ENCODE measurements at regions not wholly inside any gene's neighbourhood (a gene's known extent, or its start where the extent isn't known, plus 50 kb on each side); places are given as distances from the start of the nearest gene placed in this dataset.

DNA sequence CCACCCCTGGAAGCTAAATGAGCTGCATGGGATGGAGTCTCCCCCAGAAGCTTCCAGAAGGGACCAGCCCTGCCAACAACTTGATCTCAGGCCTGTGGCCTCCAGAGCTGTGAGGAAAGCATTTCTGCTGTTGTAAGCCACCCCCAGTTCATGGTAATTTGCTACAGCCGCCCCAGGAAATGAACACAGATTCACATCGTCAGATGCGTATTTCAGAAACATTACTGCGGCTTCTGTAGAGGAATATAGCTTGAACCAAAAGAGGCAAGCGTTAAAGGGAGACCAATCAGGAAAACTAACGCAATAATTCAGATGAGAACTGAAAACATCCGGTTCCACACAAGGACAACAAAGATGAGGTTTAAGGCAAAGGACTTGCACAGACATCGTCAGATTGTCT is 128.4 kb upstream of the TBL1X start:
- H3K4me3 ChIP-seq (ENCODE audit: low read depth, low read length) = no peak overlapping the region
- TF ChIP-seq, protein P1, sequence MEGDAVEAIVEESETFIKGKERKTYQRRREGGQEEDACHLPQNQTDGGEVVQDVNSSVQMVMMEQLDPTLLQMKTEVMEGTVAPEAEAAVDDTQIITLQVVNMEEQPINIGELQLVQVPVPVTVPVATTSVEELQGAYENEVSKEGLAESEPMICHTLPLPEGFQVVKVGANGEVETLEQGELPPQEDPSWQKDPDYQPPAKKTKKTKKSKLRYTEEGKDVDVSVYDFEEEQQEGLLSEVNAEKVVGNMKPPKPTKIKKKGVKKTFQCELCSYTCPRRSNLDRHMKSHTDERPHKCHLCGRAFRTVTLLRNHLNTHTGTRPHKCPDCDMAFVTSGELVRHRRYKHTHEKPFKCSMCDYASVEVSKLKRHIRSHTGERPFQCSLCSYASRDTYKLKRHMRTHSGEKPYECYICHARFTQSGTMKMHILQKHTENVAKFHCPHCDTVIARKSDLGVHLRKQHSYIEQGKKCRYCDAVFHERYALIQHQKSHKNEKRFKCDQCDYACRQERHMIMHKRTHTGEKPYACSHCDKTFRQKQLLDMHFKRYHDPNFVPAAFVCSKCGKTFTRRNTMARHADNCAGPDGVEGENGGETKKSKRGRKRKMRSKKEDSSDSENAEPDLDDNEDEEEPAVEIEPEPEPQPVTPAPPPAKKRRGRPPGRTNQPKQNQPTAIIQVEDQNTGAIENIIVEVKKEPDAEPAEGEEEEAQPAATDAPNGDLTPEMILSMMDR (IDR thresholded peaks at IDR 0.05; ENCODE audit: borderline replicate concordance, insufficient read depth, low read depth, low read length) = no peak

DNA sequence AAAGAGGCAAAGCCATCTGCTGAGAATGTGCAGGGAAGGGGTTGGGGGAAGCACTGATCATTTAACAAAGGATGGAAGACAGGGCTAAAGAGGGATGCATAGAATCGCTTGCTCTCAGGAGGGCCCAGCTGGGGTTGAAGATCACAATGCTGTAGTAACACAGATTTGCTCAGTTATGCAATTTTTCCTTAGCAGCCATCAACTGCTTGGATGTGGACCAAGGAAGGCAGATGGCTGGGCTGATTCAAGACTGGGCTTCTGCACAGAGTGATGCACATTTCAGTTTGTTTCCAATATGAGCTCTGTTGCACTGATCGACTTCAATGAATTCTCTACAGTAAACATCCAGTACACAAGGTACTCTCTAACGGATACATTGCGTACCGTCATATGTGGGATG is 127.8 kb upstream of the TBL1X start:
- TF ChIP-seq, protein P1 (IDR thresholded peaks at IDR 0.05; ENCODE audit: borderline replicate concordance, insufficient read depth, low read depth, low read length) = no peak

DNA sequence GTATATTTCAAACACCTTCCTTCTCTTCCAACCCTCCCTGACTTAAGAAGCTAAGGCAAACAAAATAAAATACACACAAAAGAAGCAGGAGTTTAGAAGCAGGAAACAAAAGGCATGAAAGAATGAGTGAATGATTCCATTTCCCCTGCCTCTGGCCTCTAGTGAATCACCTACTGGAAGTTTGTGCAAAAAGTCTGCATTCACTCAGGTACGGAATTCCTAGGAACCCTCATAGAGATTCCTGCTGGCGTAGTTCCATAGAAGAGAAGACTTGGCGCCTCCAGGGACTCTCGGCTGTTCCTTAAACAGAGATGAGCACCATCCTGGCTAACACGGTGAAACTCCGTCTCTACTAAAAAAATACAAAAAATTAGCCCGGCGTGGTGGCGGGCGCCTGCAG is 125.9 kb upstream of the TBL1X start:
- no peak overlapping the region for H3K4me3 ChIP-seq (ENCODE audit: low read depth, low read length)
- TF ChIP-seq, protein P1 (IDR thresholded peaks at IDR 0.05; ENCODE audit: borderline replicate concordance, insufficient read depth, low read depth, low read length) = no peak

More for the DNA sequence above, 127.8 kb upstream of the TBL1X start:
- no peak overlapping the region for H3K4me3 ChIP-seq (ENCODE audit: low read depth, low read length)

DNA sequence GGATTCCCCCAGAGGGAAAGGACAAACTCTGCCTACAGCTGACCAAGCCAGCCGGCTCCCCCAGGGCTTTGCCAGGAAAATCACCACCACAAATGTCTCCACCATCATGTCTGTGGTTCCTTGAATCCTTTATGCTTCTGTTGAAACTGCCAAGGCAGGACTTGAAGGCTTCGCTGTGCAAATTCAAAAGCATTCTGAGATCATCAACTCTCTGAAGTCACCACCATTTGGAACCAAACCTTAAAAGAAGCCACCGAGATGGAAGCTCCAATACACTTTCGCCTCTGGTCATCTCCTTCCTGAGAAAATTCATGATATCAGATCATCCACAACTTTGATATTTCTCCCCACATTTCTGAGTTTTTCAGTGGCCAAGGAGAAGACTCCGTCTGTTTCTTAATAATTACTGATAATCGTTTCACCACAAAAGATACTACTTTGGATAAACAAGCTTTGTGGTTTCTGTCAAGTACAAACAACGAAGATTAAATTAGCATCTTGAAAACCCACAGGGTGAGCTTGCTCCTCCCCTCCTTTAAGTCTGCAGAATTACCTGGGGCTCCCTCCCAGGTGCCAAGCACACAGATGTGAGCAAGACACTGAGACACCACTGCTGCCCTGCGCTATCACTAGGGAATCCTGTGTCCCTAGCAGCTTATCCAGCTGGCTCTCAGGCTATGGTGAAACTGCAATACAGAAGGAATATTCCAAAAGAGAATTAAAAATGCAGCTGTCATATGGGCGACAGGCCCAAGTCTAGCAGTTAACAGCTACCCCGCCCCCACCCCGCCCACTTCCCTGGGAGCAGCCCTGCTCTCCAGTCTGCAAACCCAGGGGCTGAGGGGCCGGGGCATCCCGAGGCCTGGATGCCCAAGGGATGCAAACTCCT is 125.0 kb upstream of the TBL1X start:
- TF ChIP-seq, protein P1 (IDR thresholded peaks at IDR 0.05; ENCODE audit: borderline replicate concordance, insufficient read depth, low read depth, low read length) = no peak
- H3K4me3 ChIP-seq (ENCODE audit: low read depth, low read length) = no peak overlapping the region

DNA sequence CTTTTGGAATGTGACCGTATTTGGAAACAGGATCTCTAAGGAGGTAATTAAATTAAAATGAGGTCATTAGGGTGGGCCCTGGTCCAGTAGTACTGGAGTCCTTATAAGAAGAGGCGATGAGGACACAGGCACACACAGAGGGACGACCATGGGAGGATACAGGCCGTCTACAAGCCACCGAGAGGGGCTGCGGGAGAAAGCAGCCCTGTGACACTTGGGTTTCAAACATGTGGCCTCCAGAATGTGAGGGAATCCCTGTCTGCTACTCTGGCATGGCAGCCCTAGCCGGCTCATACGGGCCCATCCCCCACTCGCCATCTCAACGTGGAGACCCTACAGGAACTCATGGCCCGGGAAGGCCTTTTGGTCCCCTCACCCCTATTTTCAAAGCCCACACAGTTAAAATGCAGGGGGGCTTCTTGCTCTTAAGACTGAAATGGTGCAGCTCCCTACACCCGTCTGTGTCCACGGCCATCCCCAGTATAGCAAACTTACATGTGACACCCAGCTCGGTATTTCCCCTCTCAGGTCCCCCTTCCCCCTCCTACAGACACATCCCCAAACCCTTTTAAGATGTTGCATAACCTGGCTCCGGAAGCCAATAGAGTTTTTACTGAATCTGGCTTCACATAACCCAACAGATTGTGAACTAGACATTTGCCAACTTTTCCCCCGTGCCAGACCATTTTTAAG is 124.1 kb upstream of the TBL1X start:
- H3K4me3 ChIP-seq (ENCODE audit: low read depth, low read length) = no peak overlapping the region
- TF ChIP-seq, protein P1 (IDR thresholded peaks at IDR 0.05; ENCODE audit: borderline replicate concordance, insufficient read depth, low read depth, low read length) = no peak

DNA sequence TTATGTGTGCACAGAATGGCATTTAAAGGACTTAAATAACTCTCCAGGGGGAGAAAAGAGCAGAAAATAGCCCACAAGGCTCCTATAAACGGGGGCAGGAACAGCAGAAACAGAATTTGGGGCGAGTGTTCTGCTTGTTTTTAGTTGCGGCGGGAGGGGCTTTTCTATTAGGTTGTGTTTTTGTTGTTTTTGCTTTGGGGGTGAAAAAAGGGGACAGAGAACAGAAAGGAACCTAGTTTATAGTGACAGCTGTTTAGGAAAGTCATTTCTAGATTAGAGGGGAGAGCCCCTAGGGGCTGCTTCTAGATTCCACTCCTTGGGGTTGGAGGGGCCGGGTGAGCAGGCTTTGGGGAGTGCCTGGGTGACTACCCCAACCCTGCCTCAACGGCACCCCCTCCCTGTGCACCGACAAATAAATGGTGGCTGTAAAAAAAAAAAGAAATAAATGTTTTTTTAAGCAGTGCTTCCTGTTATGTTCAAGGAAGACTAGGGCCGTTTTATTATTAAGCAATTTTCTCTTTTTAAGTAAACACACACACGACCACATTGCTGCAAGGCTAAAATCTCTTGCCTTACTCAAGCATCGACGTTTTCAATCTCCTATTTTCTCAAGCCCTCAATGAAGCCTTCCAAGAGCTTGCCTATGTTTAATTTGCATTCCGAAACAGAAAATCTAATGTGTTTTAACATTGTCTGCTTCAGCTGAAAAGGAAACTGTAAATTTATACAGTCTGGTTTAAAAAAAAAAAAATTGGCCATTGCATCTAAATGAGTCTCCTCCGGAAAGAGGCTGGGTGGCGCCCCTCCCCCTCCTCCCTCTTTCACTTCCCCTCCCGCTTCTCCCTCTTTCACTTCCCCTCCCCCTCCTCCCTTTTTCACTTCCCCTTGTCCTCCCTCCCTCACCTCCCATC is 123.3 kb upstream of the TBL1X start:
- no peak overlapping the region for H3K4me3 ChIP-seq (ENCODE audit: low read depth, low read length)
- TF ChIP-seq, protein P1 (IDR thresholded peaks at IDR 0.05; ENCODE audit: borderline replicate concordance, insufficient read depth, low read depth, low read length) = no peak

Data from GM12875 (cell line).